Suprapubic skin (tissue), 3 donors: ENCODE measurements at regions not wholly inside any gene's neighbourhood (a gene's known extent, or its start where the extent isn't known, plus 50 kb on each side); places are given as distances from the start of the nearest gene placed in this dataset.

Experiments
- CTCF ChIP-seq, 2 donors: fragments of 200-600 bp in 1 of 2; fragments of 450-650 bp in 1 of 2; sonication (generic) in 1 of 2; IDR thresholded peaks; one replicate each; pipeline ENCODE4 v1.5.1; 2016 to 2019; ENCODE audit warnings: antibody characterized with exemption in 2 of 2, mild to moderate bottlenecking in 1 of 2, moderate library complexity in 1 of 2
- POLR2A ChIP-seq, 2 donors: fragments of 450-650 bp; IDR thresholded peaks; one replicate each; pipeline ENCODE4 v1.6.1; 2017; ENCODE audit warnings: antibody characterized with exemption in 2 of 2, mild to moderate bottlenecking in 2 of 2, moderate library complexity in 2 of 2

GRCh38 chr6:115214283-115214682 lies 846.4 kb downstream of the FRK start:
- TF ChIP-seq CTCF (IDR thresholded peaks at IDR 0.05) (no peak), POLR2A (IDR thresholded peaks at IDR 0.05) (no peak)
